SK-N-SH treated with all-trans-retinoic acid at 6 μM for 48 hours (cell line): ENCODE measurements at regions not wholly inside any gene's neighbourhood (a gene's known extent, or its start where the extent isn't known, plus 50 kb on each side); places are given as distances from the start of the nearest gene placed in this dataset.

Source experiments
- ATAC-seq: fragments of 200-7000 bp; cut with Tn5 transposase; 3 replicates; pipeline ENCODE4 v1.9.1; 2020; ENCODE audit warnings: mild to moderate bottlenecking, moderate library complexity
- ARNTL ChIP-seq: fragments of 450-650 bp; formaldehyde crosslinking; IDR thresholded peaks from 2 replicates; pipeline ENCODE4 v1.5.0; 2020; ENCODE audit warnings: low read depth, mild to moderate bottlenecking, moderate library complexity, borderline replicate concordance
- BACH2 ChIP-seq: fragments of 250-450 bp; sonication (Bioruptor Pico); IDR thresholded peaks from 2 replicates; pipeline ENCODE4 v1.9.0; 2021; ENCODE audit warnings: mild to moderate bottlenecking, borderline replicate concordance
- CREB5 ChIP-seq: fragments of 250-450 bp; sonication (Bioruptor Pico); IDR thresholded peaks from 2 replicates; pipeline ENCODE4 v1.5.1; 2020; ENCODE audit warnings: low read depth, mild to moderate bottlenecking, moderate library complexity
- CSDC2 ChIP-seq: fragments of 250-450 bp; sonication (Bioruptor Pico); IDR thresholded peaks from 2 replicates; pipeline ENCODE4 v1.5.0; 2020; ENCODE audit warnings: mild to moderate bottlenecking, moderate library complexity
- CSRNP3 ChIP-seq: fragments of 250-450 bp; sonication (Bioruptor Pico); IDR thresholded peaks from 2 replicates; pipeline ENCODE4 v1.5.1; 2021; ENCODE audit warnings: mild to moderate bottlenecking, moderate library complexity
- ESRRG ChIP-seq: fragments of 250-450 bp; sonication (Bioruptor Pico); IDR thresholded peaks from 2 replicates; pipeline ENCODE4 v1.6.1; 2021; ENCODE audit warnings: mild to moderate bottlenecking
- GLIS3 ChIP-seq: fragments of 250-450 bp; sonication (Bioruptor Pico); IDR thresholded peaks from 2 replicates; pipeline ENCODE4 v1.5.0; 2020; ENCODE audit warnings: mild to moderate bottlenecking, moderate library complexity
- ISL1 ChIP-seq: fragments of 250-450 bp; sonication (Bioruptor Pico); IDR thresholded peaks from 2 replicates; pipeline ENCODE4 v2.1.2; 2022; ENCODE audit warnings: mild to moderate bottlenecking, moderate library complexity
- OSR1 ChIP-seq: fragments of 250-450 bp; sonication (Bioruptor Pico); IDR thresholded peaks from 2 replicates; pipeline ENCODE4 v1.8.0; 2022; ENCODE audit warnings: moderate library complexity, mild to moderate bottlenecking, inconsistent platforms
- PATZ1 ChIP-seq: fragments of 250-450 bp; sonication (Bioruptor Pico); IDR thresholded peaks from 2 replicates; pipeline ENCODE4 v1.8.0; 2020; ENCODE audit warnings: mild to moderate bottlenecking, moderate library complexity, borderline replicate concordance
- POU6F1 ChIP-seq: fragments of 250-450 bp; sonication (Bioruptor Pico); IDR thresholded peaks from 2 replicates; pipeline ENCODE4 v1.8.0; 2021; ENCODE audit warnings: low read depth, mild to moderate bottlenecking, moderate library complexity, borderline replicate concordance
- PPARA ChIP-seq: fragments of 250-450 bp; sonication (Bioruptor Pico); IDR thresholded peaks from 2 replicates; pipeline ENCODE4 v1.5.0; 2020; ENCODE audit warnings: mild to moderate bottlenecking, borderline replicate concordance
- RARB ChIP-seq: fragments of 250-450 bp; sonication (Bioruptor Pico); IDR thresholded peaks from 2 replicates; pipeline ENCODE4 v1.8.0; 2021; ENCODE audit warnings: mild to moderate bottlenecking, moderate library complexity
- SNAI2 ChIP-seq: fragments of 250-450 bp; sonication (Bioruptor Pico); IDR thresholded peaks from 2 replicates; pipeline ENCODE4 v1.5.0; 2020; ENCODE audit warnings: mild to moderate bottlenecking, moderate library complexity
- TCF4 ChIP-seq: fragments of 250-450 bp; sonication (Bioruptor Pico); IDR thresholded peaks from 2 replicates; pipeline ENCODE4 v1.8.0; 2021; ENCODE audit warnings: mild to moderate bottlenecking, moderate library complexity, borderline replicate concordance
- TOX ChIP-seq: fragments of 250-450 bp; sonication (Bioruptor Pico); IDR thresholded peaks from 2 replicates; pipeline ENCODE4 v1.8.0; 2021; ENCODE audit warnings: mild to moderate bottlenecking, moderate library complexity, borderline replicate concordance
- TSHZ2 ChIP-seq: fragments of 250-450 bp; sonication (Bioruptor Pico); IDR thresholded peaks from 2 replicates; pipeline ENCODE4 v1.5.0; 2020; ENCODE audit warnings: mild to moderate bottlenecking, moderate library complexity
- ZC3H10 ChIP-seq: fragments of 250-450 bp; sonication (Bioruptor Pico); IDR thresholded peaks from 2 replicates; pipeline ENCODE4 v1.5.1; 2021; ENCODE audit warnings: mild to moderate bottlenecking, moderate library complexity
- ZFP3 ChIP-seq: fragments of 250-450 bp; sonication (Bioruptor Pico); IDR thresholded peaks from 2 replicates; pipeline ENCODE4 v1.5.0; 2020; ENCODE audit warnings: mild to moderate bottlenecking, moderate library complexity
- ZFP30 ChIP-seq: fragments of 450-650 bp; formaldehyde crosslinking; IDR thresholded peaks from 2 replicates; pipeline ENCODE4 v1.5.0; 2022; ENCODE audit warnings: mild to moderate bottlenecking, moderate library complexity
- ZNF565 ChIP-seq: fragments of 450-650 bp; formaldehyde crosslinking; conservative IDR thresholded peaks from 2 replicates; pipeline ENCODE4 v1.5.0; 2020; ENCODE audit warnings: low read depth, mild to moderate bottlenecking, moderate library complexity

- no peak for TF ChIP-seq CSRNP3 (CRISPR knock-in tag)
- no peak for TF ChIP-seq ISL1 (CRISPR knock-in tag)
- TF ChIP-seq SNAI2: no peak
- TF ChIP-seq RARB (CRISPR knock-in tag): no peak
- TF ChIP-seq ZFP3 (CRISPR knock-in tag): no peak
- no peak for TF ChIP-seq BACH2
- no peak for TF ChIP-seq ARNTL
- TF ChIP-seq ZC3H10 (CRISPR knock-in tag): no peak
- no peak for TF ChIP-seq ESRRG
- no peak for TF ChIP-seq OSR1
- no peak for TF ChIP-seq TCF4 (CRISPR knock-in tag)
Observed at GRCh38 chr2:129229196-129229595, 750.3 kb upstream of the RAB6C start (continued).

GRCh38 chr2:129229830-129230441 is 749.5 kb upstream of the RAB6C start:
- no peak for ATAC-seq
- TF ChIP-seq ZNF565 (CRISPR knock-in tag): no peak
- TF ChIP-seq ISL1 (CRISPR knock-in tag): no peak
- TF ChIP-seq CSDC2 (CRISPR knock-in tag): no peak
- TF ChIP-seq GLIS3 (CRISPR knock-in tag): no peak
- no peak for TF ChIP-seq BACH2
- no peak for TF ChIP-seq ZFP3 (CRISPR knock-in tag)
- TF ChIP-seq PATZ1 (CRISPR knock-in tag): no peak
- TF ChIP-seq RARB (CRISPR knock-in tag): no peak
- no peak for TF ChIP-seq ESRRG
- no peak for TF ChIP-seq CSRNP3 (CRISPR knock-in tag)
- TF ChIP-seq SNAI2: no peak
- no peak for TF ChIP-seq ZC3H10 (CRISPR knock-in tag)
- TF ChIP-seq CREB5 (CRISPR knock-in tag): no peak
- no peak for TF ChIP-seq TCF4 (CRISPR knock-in tag)
- no peak for TF ChIP-seq TOX
- no peak for TF ChIP-seq PPARA (CRISPR knock-in tag)
- TF ChIP-seq OSR1: no peak
- TF ChIP-seq TSHZ2 (CRISPR knock-in tag): no peak
- TF ChIP-seq ZFP30 (CRISPR knock-in tag): no peak
- TF ChIP-seq POU6F1 (CRISPR knock-in tag): no peak
- TF ChIP-seq, all 23 proteins: peak for 0
